NCI-H1105 (cell line): ENCODE measurements at regions not wholly inside any gene's neighbourhood (a gene's known extent, or its start where the extent isn't known, plus 50 kb on each side); places are given as distances from the start of the nearest gene placed in this dataset.

Source experiments
- DNase-seq: peaks from one replicate; lab custom pipeline; 2025; lab: John Stamatoyannopoulos, UW

- no peak for DNase-seq
Observed at GRCh38 chr6:125544819-125545218, 204.6 kb upstream of the HEY2 start.

GRCh38 chr6:125546841-125547251, 202.6 kb upstream of the HEY2 start:
- no peak for DNase-seq

GRCh38 chr6:125547381-125547780, 202.1 kb upstream of the HEY2 start:
- DNase-seq = no peak

- DNase-seq = no peak
Observed at GRCh38 chr6:125549202-125549884, 200.1 kb upstream of the HEY2 start.

DNA sequence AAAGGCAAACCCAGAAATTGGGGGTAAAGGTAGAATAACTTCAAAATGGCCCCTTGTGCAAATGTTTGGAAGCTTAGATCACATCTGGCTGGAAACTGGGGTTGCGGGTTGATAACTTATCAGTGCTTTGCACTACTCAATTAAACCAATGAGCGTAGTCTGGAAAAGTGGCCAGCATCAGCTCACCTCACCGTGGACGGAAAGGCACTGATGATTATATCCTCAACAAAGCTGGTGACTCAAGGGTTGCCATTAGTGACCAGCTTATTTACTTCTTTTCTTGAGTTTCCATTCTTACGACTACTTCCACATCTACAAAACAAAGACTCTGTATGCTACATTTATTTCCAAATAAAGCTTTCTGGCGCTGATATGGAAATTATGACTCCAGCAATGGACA, 198.5 kb upstream of the HEY2 start:
- no peak for DNase-seq

DNA sequence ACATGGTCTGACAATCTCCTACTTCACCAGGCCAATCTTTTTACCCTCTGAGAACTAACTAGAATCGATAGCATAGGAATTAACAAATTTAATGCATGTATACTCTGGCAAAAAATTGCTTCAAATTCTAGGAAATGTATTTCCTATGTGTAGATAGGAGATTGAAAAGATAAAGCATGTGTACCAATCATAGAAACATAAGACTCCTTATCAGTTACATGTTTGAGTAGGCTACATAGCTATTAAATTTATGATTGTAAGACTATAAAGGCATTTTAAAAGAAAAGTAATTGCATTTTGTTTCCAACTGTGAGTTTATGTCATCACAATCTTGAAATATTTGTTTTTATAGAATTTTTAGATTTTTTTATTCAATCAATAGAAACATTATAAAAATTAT, 196.6 kb upstream of the HEY2 start:
- DNase-seq = no peak

GRCh38 chr6:125554456-125554855, 195.0 kb upstream of the HEY2 start:
- DNase-seq = no peak

DNA sequence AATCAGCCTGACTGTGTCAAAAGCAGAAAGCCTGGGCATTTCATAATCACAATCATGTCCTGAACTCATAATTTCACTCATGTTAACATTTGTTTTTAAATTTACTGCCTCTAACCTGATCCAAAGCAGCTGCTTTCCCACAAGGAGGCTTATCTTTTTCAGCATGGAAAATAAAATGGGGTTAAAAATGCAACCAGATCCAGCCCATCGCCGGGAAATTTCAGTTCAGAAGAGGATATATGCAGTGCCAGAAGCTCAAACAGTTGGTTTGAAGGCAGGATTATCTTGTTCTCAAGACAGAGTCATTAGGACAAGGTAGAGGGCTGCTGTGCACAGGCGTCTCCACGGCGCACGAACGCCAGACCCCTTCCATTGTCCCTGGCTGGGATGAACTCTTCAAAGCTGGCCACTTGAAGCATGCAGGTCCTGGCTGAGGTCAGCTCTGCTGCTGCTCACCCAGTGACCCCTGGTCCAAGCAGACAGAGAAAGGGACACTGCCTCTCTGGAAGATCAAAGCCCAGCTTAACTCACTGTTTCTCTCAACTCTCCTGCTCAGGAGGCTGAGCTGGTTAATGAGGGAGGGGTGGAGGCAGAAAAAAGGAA, 191.1 kb upstream of the HEY2 start:
- no peak for DNase-seq

DNA sequence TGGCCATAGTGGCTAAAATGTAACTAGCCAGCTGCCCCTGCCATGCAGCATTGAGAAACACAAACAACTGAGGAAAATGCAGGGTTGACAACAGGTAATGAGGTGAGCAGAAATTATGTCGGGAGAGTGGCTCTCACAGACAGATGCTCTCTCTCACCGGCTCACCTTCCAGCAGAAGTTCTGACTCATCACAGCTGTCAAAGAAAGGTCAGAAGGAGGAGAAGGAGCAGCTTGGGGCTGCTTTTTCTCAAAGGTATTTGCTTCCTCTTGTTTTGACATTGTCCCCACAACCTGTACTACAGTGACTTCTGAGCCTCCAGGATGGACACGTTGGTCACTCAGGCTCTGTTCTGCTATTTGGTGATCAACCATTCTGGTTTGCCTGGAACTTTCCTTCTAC, 190.5 kb upstream of the HEY2 start:
- DNase-seq = no peak

GRCh38 chr6:125562156-125562555, 187.3 kb upstream of the HEY2 start:
- no peak for DNase-seq

GRCh38 chr6:125564941-125565340, 184.5 kb upstream of the HEY2 start:
- DNase-seq = no peak

GRCh38 chr6:125567407-125567806, 182.0 kb upstream of the HEY2 start:
- no peak for DNase-seq

DNA sequence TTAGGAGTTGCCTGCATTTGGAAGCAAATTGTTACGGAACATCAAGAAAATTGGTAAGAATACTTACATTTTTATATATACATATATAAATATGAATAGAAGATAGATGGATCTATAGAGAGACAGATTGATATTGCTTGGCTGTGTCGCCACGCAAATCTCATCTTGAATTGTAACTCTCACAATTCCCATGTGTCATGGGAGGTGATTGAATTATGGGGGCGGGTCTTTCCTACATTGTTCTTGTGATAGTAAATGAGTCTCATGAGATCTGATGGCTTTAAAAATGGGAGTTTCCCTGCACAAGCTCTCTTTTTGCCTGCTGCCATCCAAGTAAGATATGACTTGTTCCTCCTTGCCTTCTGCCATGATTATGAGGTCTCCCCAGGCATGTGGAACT, 180.8 kb upstream of the HEY2 start:
- DNase-seq = no peak

DNA sequence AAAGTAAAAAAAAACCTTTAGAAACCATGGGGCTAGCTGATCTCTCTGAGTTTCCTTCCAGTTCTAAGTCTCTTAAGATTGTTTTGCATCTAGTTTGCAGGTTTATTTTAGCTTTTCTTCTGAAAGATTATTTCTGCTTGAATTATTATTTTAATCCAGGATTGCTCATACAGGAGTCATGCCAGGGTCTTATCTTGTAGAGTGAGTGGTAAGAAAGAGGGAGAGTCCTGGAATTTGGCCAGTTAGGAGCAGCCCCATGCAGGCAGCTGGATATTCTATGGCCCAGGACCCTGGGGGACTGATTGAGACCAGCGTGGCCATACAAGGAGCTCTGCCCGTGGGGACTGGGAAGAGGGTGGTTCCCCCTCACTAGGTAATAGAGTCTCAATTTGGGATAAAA, 178.9 kb upstream of the HEY2 start:
- DNase-seq = no peak

- no peak for DNase-seq
Observed at GRCh38 chr6:125571207-125571755, 178.2 kb upstream of the HEY2 start.

DNA sequence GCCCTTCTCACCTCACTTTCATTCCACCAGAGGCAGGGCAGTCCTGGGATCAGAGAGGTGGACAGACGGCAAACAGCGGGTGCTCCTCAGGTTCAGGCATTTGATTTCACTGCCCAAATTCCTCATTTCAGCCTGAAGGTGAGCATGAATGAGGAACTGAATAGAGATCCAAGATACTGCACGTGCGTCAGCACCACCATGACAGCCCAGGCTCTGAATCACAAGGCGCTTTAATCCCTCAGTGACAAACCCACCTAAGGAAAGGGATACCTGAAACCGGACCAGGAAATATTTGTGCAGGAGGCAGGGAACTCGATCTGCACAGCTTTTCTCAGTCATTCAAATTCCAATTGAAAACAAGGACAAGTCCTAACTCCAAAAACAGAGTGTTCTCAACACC, 174.8 kb upstream of the HEY2 start:
- DNase-seq = no peak

GRCh38 chr6:125577124-125577662, 172.2 kb upstream of the HEY2 start:
- DNase-seq = no peak

DNA sequence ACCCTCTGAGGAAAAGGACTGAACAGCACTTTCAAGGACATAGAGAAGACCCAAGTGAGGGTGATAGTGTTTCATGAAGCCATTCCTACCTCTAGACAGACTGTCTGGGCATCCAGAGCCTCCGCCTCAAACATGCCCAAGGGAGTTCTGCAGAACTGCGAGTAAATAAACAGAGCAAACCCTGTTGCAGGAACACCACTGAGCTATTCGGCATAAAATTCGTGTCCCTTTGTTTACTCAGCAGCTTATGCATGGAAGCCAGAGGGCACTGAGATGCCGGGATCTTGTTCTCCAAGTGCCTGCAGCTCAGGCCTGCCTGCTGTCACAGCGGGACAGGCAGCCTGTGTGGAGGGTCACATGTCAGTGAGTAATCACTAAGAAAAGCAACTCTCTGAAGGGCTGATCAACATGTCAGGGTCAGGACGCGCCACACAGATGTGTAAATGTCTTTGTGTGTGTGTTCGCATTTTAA, 164.9 kb upstream of the HEY2 start:
- no peak for DNase-seq

DNA sequence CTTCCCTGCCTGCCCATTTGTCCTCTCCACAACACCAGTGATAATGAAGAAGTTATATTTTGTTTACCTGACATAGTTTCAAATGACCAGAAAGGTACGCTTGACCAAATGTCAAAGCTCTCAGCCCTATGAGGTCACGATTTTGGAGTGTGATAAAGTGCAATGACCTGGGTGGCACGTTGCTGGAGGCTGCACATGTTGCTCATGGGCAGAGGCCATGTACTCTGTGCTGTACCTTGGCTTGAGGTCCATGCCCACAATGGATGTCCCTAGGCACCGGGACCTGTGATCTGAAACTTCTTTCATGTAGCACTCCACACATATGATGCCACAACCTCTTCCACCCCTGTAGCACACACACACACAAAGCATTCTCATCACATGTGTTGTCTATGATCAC, 164.0 kb upstream of the HEY2 start:
- no peak for DNase-seq

GRCh38 chr6:125586074-125586473, 163.4 kb upstream of the HEY2 start:
- no peak for DNase-seq

DNA sequence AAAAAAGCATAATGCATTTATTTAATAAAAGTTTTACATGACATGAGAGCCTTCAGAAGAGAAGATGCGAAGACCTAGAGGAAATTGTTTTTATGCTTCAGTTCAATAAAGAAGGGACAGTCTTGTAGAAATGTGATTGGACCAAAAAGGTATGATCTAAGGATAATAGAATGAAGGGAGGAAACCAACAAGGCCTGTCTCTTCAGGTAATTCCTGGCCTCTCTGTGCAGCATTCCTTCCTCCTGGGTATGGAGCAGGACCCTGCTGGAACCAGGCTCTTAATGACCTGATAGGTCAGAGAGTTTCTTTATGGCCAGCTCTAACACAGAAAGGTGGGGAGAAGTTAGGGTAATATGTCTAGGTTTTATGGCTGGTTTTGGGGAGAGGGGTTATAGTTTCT, 162.8 kb upstream of the HEY2 start:
- DNase-seq = no peak

- DNase-seq = no peak
Observed at GRCh38 chr6:125587666-125588632, 161.5 kb upstream of the HEY2 start.
